KMS-11 (cell line): ENCODE measurements at regions not wholly inside any gene's neighbourhood (a gene's known extent, or its start where the extent isn't known, plus 50 kb on each side); places are given as distances from the start of the nearest gene placed in this dataset.
A peak's percentile ranks its signal among the peaks of the same experiment; 100 is the strongest.

ENCODE experiments used
- H2AFZ ChIP-seq: fragments of 200-600 bp; sonication (generic); 2 replicates; pipeline ENCODE4 v1.6.1; 2016; ENCODE audit warnings: antibody characterized with exemption, mixed run types, low read depth
- H3K27ac ChIP-seq: fragments of 200-600 bp; sonication (generic); 2 replicates; pipeline ENCODE4 v1.6.1; 2016; ENCODE audit warnings: mild to moderate bottlenecking, mixed run types
- H3K27me3 ChIP-seq: fragments of 200-600 bp; sonication (generic); 2 replicates; pipeline ENCODE4 v1.6.1; 2017; ENCODE audit warnings: mild to moderate bottlenecking, low read depth, mixed run types, moderate library complexity; ENCODE audit not compliant: insufficient read depth
- H3K36me3 ChIP-seq: fragments of 200-600 bp; sonication (generic); 2 replicates; pipeline ENCODE4 v1.6.1; 2017; ENCODE audit warnings: mild to moderate bottlenecking, mixed run types; ENCODE audit not compliant: insufficient read depth
- H3K4me1 ChIP-seq: fragments of 200-600 bp; sonication (generic); 2 replicates; pipeline ENCODE4 v1.6.1; 2016; ENCODE audit warnings: mild to moderate bottlenecking, low read depth, mixed run types; ENCODE audit not compliant: poor library complexity, severe bottlenecking
- H3K4me2 ChIP-seq: fragments of 200-600 bp; sonication (generic); 2 replicates; pipeline ENCODE4 v1.7.0; 2016; ENCODE audit warnings: mild to moderate bottlenecking, mixed run types
- H3K4me3 ChIP-seq: fragments of 200-600 bp; sonication (generic); IDR thresholded peaks from 2 replicates; pipeline ENCODE4 v1.6.1; 2017; ENCODE audit warnings: low read depth, low read length, mixed read lengths; ENCODE audit not compliant: insufficient read depth
- H3K79me2 ChIP-seq: fragments of 200-600 bp; sonication (generic); 2 replicates; pipeline ENCODE4 v1.6.1; 2016; ENCODE audit warnings: low read depth, mixed run types; ENCODE audit not compliant: insufficient read depth
- H3K9ac ChIP-seq: fragments of 200-600 bp; sonication (generic); 2 replicates; pipeline ENCODE4 v1.6.1; 2016; ENCODE audit warnings: mild to moderate bottlenecking, mixed run types
- H4K20me1 ChIP-seq: fragments of 200-600 bp; sonication (generic); 2 replicates; pipeline ENCODE4 v1.6.1; 2016; ENCODE audit warnings: mild to moderate bottlenecking, mixed run types; ENCODE audit not compliant: insufficient read depth
- CTCF ChIP-seq: fragments of 200-600 bp; sonication (generic); conservative IDR thresholded peaks from 2 replicates; pipeline ENCODE4 v1.6.1; 2017; ENCODE audit warnings: low read depth, mild to moderate bottlenecking, antibody characterized with exemption, low read length, moderate library complexity, mixed read lengths

GRCh38 chr1:224499204-224499603 is 64.6 kb upstream of the WDR26 start:
- TF ChIP-seq CTCF = no peak
- Histone ChIP-seq H3K27me3 (no peaks in the 10 kb centered on the region), H3K4me3 (no peak overlapping the region), H3K4me2 (peak overlapping the region; percentile 80; the same call in 1 of the 2 replicates), H3K36me3 (no peaks in the 10 kb centered on the region), H3K9ac (no peak overlapping the region), H4K20me1 (no peaks in the 10 kb centered on the region), H2AFZ (no peak overlapping the region), H3K4me1 (peaks cover 76% of the 10 kb centered on the region), H3K79me2 (no peaks in the 10 kb centered on the region), H3K27ac (peak overlapping the region; percentile 91; the same call in 1 of the 2 replicates)

DNA sequence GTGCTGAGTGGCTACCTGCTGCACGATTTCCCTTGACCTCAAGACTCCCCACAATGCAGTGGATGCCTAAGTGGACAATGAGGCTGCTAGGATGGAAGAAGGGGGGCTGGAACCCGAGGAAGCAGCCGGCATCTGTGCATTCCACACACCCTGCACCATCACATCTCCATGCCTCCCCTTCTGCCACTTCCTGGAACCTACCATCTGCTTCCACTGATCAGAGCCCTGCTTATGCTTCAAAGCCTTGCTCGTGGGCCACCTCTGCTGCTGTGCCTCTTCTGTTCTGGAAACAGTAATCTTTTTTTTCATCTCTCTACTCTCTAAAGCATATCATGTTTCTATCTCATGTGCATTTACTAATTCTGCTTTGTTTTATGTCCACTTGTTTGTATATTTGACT is 66.2 kb upstream of the WDR26 start:
- H3K79me2 ChIP-seq = no peaks in the 10 kb centered on the region
- peak overlapping the region; percentile 33 for H3K4me2 ChIP-seq
- no peak overlapping the region; the same call in 1 of the 2 replicates for H3K27ac ChIP-seq
- no peak overlapping the region for H3K4me3 ChIP-seq
- H3K36me3 ChIP-seq = no peaks in the 10 kb centered on the region
- H2AFZ ChIP-seq = 0 out of 2 replicates have a peak overlapping the region, but pooled peaks have one; percentile 19
- no peaks in the 10 kb centered on the region for H3K27me3 ChIP-seq
- TF ChIP-seq CTCF = no peak
- H3K4me1 ChIP-seq = peaks cover 90% of the 10 kb centered on the region
- H4K20me1 ChIP-seq = no peaks in the 10 kb centered on the region
- H3K9ac ChIP-seq = no peak overlapping the region

DNA sequence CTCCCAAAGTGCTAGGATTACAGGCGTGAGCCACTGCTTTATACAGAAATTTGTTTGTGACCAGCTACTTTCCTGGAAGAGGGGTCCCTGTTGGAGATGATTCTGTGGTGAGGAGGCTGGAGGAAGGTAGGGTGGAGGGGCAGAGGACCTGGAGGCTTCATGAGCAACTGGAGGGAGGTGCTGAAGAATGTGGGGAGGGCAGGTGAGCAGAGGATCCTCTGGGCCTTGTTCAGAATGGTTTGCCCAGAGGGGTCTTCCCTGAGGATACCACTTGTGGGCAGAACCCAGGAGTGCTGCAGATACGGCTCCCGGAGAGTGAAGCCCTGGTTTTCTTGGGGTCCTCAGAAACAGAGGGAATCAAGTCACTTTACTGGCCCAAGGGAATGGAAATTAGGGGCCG is 67.2 kb upstream of the WDR26 start:
- Histone ChIP-seq H3K9ac (no peak overlapping the region), H3K27ac (peak overlapping the region; percentile 81; the same call in 1 of the 2 replicates), H2AFZ (peak overlapping the region; percentile 67; the same call in 1 of the 2 replicates), H3K4me3 (no peak overlapping the region), H3K27me3 (no peaks in the 10 kb centered on the region), H3K4me2 (peak overlapping the region; percentile 86; the same call in 1 of the 2 replicates), H3K36me3 (no peaks in the 10 kb centered on the region), H4K20me1 (no peaks in the 10 kb centered on the region), H3K4me1 (peaks cover 97% of the 10 kb centered on the region), H3K79me2 (no peaks in the 10 kb centered on the region)
- no peak for TF ChIP-seq CTCF

DNA sequence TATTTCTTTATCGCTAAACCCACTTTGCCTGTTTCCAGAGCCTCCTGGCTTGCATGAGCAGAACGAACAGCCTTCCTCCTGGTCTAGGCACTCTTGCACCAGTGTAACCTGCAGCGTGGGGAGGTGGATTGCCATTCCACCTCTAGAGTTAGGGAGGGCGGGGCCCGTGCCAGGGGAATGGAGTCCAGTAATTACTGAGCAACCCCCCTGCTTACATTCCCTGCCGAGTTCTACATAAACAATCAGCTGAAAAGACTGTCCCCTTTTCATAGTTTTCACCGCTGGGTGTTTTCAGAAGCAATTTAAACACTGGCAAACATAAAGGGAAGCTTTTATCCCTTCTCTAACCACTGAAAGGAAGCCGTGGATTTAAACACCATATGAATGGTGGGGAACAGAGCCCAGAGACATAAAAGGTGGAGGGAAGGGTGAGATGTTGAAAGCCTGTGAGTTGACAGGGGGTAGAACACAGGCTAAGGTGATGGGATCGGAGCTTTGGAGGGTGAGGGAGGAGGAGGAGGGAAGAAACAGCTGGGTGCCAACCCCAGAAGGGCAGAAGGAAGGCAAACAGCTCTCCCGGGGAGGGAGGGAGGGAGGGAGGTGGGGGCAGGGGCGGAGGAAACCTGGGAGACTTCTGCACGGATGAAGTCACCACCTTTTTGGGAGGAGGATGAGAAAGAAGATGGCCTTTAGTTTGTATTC is 68.0 kb upstream of the WDR26 start:
- Histone ChIP-seq H3K9ac (peak overlapping the region; percentile 41; the same call in 1 of the 2 replicates), H3K4me2 (peak overlapping the region; percentile 86), H2AFZ (peak overlapping the region; percentile 67; the same call in 1 of the 2 replicates)

More for the DNA sequence above, 68.0 kb upstream of the WDR26 start:
- Histone ChIP-seq H3K27me3 (no peaks in the 10 kb centered on the region), H3K27ac (peak overlapping the region; percentile 81), H3K4me1 (peaks cover 89% of the 10 kb centered on the region), H3K36me3 (no peaks in the 10 kb centered on the region), H3K4me3 (peak overlapping the region; percentile 28), H4K20me1 (no peaks in the 10 kb centered on the region), H3K79me2 (no peaks in the 10 kb centered on the region)
- no peak for TF ChIP-seq CTCF
